Activated CD4-positive, CD25-positive, alpha-beta regulatory T cell treated with anti-CD3 and anti-CD28 coated beads, Interleukin-2, amount 50 U/mL, for 24 hours (primary cell): ENCODE measurements at regions not wholly inside any gene's neighbourhood (a gene's known extent, or its start where the extent isn't known, plus 50 kb on each side); places are given as distances from the start of the nearest gene placed in this dataset.

Experiments
- ATAC-seq, 2 donors: fragments of 150-1000 bp; cut with Tn5 transposase; one replicate each; pipeline ENCODE4 v1.10.0; 2021; ENCODE audit warnings: mild to moderate bottlenecking in 1 of 2, moderate library complexity in 1 of 2

- no peak for ATAC-seq
Observed at GRCh38 chr1:36539526-36539925, 56.8 kb upstream of the CSF3R start.

- no peak for ATAC-seq
Observed at GRCh38 chr1:36537991-36538390, 55.3 kb upstream of the CSF3R start.

- no peak for ATAC-seq
Observed at GRCh38 chr1:36537190-36537768, 54.6 kb upstream of the CSF3R start.

GRCh38 chr1:36536727-36537126, 54.0 kb upstream of the CSF3R start:
- no peak for ATAC-seq

- ATAC-seq, result no peak
Observed at GRCh38 chr1:36534711-36535412, 52.1 kb upstream of the CSF3R start.

GRCh38 chr1:36533897-36534296, 51.2 kb upstream of the CSF3R start:
- ATAC-seq, result no peak

GRCh38 chr1:36532810-36533401, 50.2 kb upstream of the CSF3R start:
- no peak for ATAC-seq
